Parathyroid adenoma (tissue), 2 donors: ENCODE measurements at regions not wholly inside any gene's neighbourhood (a gene's known extent, or its start where the extent isn't known, plus 50 kb on each side); places are given as distances from the start of the nearest gene placed in this dataset.

Experiments used
- H2AFZ ChIP-seq: fragments of 300-600 bp; sonication (generic); one replicate; pipeline ENCODE4 v1.7.0; 2017; ENCODE audit warnings: antibody characterized with exemption, mild to moderate bottlenecking
- H3K27ac ChIP-seq: fragments of 300-600 bp; sonication (generic); one replicate; pipeline ENCODE4 v1.7.0; 2017
- H3K27me3 ChIP-seq: fragments of 300-600 bp; sonication (generic); one replicate; pipeline ENCODE4 v1.7.0; 2017; ENCODE audit warnings: low read length; ENCODE audit not compliant: control insufficient read depth, insufficient read depth
- H3K36me3 ChIP-seq: fragments of 300-600 bp; sonication (generic); one replicate; pipeline ENCODE4 v1.7.0; 2017; ENCODE audit warnings: low read length; ENCODE audit not compliant: control insufficient read depth, insufficient read depth
- H3K4me1 ChIP-seq: fragments of 300-600 bp; sonication (generic); one replicate; pipeline ENCODE4 v1.7.0; 2017; ENCODE audit warnings: control low read depth
- H3K4me2 ChIP-seq: fragments of 300-600 bp; sonication (generic); one replicate; pipeline ENCODE4 v1.7.0; 2017; ENCODE audit warnings: low read length
- H3K4me3 ChIP-seq: fragments of 300-600 bp; sonication (generic); one replicate; pipeline ENCODE4 v1.7.0; 2017; ENCODE audit warnings: low read depth, low read length
- H3K79me2 ChIP-seq: fragments of 300-600 bp; sonication (generic); one replicate; pipeline ENCODE4 v1.7.0; 2017; ENCODE audit warnings: control low read depth
- H3K9ac ChIP-seq: fragments of 300-600 bp; sonication (generic); one replicate; pipeline ENCODE4 v1.7.0; 2017; ENCODE audit warnings: mild to moderate bottlenecking
- H3K9me3 ChIP-seq: fragments of 300-600 bp; sonication (generic); one replicate; pipeline ENCODE4 v1.7.0; 2017; ENCODE audit warnings: low read length; ENCODE audit not compliant: control insufficient read depth
- TF ChIP-seq, protein P1 (sequence below): fragments of 300-600 bp; sonication (generic); IDR thresholded peaks from one replicate; pipeline ENCODE4 v1.7.0; 2017; ENCODE audit warnings: antibody characterized with exemption, mild to moderate bottlenecking
- donor health status: primary hyperparathyroidism.

GRCh38 chr9:17859228-17859627 is 280.4 kb downstream of the SH3GL2 start:
- no peak overlapping the region for H3K4me2 ChIP-seq
- no peaks in the 10 kb centered on the region for H3K79me2 ChIP-seq
- no peak overlapping the region for H3K4me3 ChIP-seq
- H3K4me1 ChIP-seq: no peaks in the 10 kb centered on the region
- H2AFZ ChIP-seq: no peak overlapping the region
- no peaks in the 10 kb centered on the region for H3K36me3 ChIP-seq
- no peaks in the 10 kb centered on the region for H3K9me3 ChIP-seq
- TF ChIP-seq, protein P1, sequence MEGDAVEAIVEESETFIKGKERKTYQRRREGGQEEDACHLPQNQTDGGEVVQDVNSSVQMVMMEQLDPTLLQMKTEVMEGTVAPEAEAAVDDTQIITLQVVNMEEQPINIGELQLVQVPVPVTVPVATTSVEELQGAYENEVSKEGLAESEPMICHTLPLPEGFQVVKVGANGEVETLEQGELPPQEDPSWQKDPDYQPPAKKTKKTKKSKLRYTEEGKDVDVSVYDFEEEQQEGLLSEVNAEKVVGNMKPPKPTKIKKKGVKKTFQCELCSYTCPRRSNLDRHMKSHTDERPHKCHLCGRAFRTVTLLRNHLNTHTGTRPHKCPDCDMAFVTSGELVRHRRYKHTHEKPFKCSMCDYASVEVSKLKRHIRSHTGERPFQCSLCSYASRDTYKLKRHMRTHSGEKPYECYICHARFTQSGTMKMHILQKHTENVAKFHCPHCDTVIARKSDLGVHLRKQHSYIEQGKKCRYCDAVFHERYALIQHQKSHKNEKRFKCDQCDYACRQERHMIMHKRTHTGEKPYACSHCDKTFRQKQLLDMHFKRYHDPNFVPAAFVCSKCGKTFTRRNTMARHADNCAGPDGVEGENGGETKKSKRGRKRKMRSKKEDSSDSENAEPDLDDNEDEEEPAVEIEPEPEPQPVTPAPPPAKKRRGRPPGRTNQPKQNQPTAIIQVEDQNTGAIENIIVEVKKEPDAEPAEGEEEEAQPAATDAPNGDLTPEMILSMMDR: no peak
- no peaks in the 10 kb centered on the region for H3K27me3 ChIP-seq
- no peak overlapping the region for H3K9ac ChIP-seq
- no peak overlapping the region for H3K27ac ChIP-seq

DNA sequence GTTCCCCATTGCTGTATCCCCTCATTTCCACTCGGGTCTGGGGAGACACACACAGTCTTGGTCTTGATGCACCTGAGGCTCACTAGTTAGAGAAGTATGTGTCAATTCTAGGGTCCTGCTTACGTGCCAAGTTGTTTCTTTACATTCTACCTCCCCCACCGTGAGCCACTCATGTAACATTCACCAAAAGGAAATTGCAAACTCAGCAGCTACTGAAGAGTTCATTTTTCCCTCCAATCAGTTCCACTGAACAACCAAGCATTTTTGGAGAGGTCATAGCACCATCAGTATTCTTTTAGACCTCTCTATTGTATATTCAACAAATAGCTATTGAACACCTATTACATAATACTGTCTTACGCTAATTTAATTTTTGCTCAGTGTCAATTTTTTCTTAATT is 281.1 kb downstream of the SH3GL2 start:
- H3K36me3 ChIP-seq: no peaks in the 10 kb centered on the region

GRCh38 chr9:17862101-17862500 is 283.2 kb downstream of the SH3GL2 start:
- Histone ChIP-seq H3K79me2 (no peaks in the 10 kb centered on the region), H3K4me2 (no peak overlapping the region), H2AFZ (no peak overlapping the region), H3K4me1 (no peaks in the 10 kb centered on the region), H3K4me3 (no peak overlapping the region), H3K9ac (no peak overlapping the region), H3K27me3 (no peaks in the 10 kb centered on the region), H3K27ac (no peak overlapping the region), H3K36me3 (no peaks in the 10 kb centered on the region), H3K9me3 (no peaks in the 10 kb centered on the region)
- TF ChIP-seq, protein P1: no peak

More for the DNA sequence above, 281.1 kb downstream of the SH3GL2 start:
- Histone ChIP-seq H3K4me2 (no peak overlapping the region), H3K9me3 (no peaks in the 10 kb centered on the region), H3K27me3 (no peaks in the 10 kb centered on the region), H3K79me2 (no peaks in the 10 kb centered on the region), H3K9ac (no peak overlapping the region), H2AFZ (no peak overlapping the region), H3K27ac (no peak overlapping the region), H3K4me3 (no peak overlapping the region), H3K4me1 (no peaks in the 10 kb centered on the region)
- TF ChIP-seq, protein P1: no peak

- H3K79me2 ChIP-seq: no peaks in the 10 kb centered on the region
- H3K36me3 ChIP-seq: no peaks in the 10 kb centered on the region
- no peaks in the 10 kb centered on the region for H3K9me3 ChIP-seq
- no peak overlapping the region for H2AFZ ChIP-seq
- H3K9ac ChIP-seq: no peak overlapping the region
- H3K27ac ChIP-seq: no peak overlapping the region
- TF ChIP-seq, protein P1: no peak
- H3K4me1 ChIP-seq: no peaks in the 10 kb centered on the region
- no peaks in the 10 kb centered on the region for H3K27me3 ChIP-seq
- no peak overlapping the region for H3K4me3 ChIP-seq
- no peak overlapping the region for H3K4me2 ChIP-seq
These were observed 283.8 kb downstream of the SH3GL2 start for GRCh38 chr9:17862629-17863028.

DNA sequence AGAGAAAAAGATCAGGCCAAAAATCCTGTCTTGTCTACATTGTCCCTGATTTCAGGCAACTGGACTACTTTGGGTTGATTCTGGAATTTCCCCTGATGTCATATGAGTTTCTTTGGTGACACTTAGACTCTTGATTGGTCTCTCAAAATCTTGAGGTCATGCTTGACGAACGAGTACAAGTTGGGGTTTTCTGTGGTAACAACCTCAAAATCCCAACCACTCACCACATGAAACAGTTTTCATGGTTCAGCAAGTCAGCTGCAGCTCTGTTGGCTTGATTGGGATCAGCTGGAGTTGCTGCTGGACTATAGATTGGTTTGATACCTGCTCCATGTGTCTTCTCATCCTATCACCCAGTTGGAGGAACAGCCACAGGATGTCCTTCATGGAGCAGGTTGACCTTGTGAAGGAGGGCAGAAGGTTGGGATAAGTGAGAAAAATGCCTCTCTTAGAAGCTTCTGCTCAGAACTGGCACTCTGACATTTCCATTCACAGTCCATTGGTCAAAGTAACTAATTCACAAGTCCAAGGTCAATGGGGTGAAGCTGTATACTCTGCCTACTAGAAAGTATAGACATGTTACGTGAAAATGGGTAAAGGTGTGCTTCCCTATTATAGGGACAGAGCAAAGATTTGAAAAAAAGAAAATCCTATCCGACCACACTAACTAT is 284.5 kb downstream of the SH3GL2 start:
- Histone ChIP-seq H3K4me2 (no peak overlapping the region), H3K27me3 (no peaks in the 10 kb centered on the region), H3K27ac (no peak overlapping the region), H3K9ac (no peak overlapping the region), H2AFZ (no peak overlapping the region), H3K36me3 (no peaks in the 10 kb centered on the region), H3K79me2 (no peaks in the 10 kb centered on the region), H3K4me1 (no peaks in the 10 kb centered on the region), H3K4me3 (no peak overlapping the region), H3K9me3 (no peaks in the 10 kb centered on the region)
- TF ChIP-seq, protein P1: no peak
